ENCODE measurements at regions not wholly inside any gene's neighbourhood (a gene's known extent, or its start where the extent isn't known, plus 50 kb on each side); places are given as distances from the start of the nearest gene placed in this dataset.
A peak's percentile ranks its signal among the peaks of the same experiment; 100 is the strongest.
"Not testable (repeated sequence)": the region's sequence is repeated elsewhere in the genome, so short reads cannot be mapped to it uniquely, and the experiment has no call there.

DNA sequence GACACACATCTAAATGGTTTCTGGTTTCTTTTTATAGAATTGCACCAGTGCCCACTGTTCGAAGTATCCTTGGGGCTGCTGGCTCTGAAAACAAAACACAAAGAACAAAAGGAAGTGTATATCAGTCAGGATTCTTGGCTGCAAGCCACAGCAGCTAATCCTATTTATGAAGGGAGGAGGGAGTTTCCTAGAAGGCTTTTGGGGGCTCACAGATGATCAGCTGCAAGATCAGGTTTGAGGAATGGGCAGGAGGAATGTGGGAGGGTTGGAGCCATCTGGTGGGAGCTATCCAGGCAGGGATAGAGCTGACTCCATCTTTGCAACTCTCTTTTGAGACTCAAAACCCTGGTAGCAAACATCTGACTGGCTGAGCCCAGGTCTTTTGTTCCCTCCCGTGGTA lies 118.3 kb upstream of the EEF2KMT start:
- peak; percentile 22 for DNase-seq (ENCODE audit: low spot score)

DNA sequence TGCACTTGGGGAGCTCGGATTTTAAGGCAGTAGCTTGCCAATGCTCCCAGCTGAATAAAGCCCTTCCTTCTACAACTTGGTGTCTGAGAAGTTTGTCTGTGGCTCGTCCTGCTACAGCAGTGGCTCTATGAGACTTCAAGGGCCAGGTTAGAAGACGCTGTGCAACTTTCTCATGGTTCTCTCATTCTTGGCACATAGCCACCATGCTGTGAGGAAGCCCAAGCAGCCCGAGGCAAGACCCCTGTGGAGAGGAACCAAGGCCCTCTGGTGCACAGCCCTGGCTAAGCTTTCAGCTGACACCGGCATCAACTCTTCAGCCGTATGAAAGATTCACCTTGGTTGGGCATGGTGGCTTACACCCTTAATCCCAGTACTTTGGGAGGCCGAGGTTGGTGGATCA lies 116.9 kb upstream of the EEF2KMT start:
- DNase-seq (ENCODE audit: low spot score): no peak

DNA sequence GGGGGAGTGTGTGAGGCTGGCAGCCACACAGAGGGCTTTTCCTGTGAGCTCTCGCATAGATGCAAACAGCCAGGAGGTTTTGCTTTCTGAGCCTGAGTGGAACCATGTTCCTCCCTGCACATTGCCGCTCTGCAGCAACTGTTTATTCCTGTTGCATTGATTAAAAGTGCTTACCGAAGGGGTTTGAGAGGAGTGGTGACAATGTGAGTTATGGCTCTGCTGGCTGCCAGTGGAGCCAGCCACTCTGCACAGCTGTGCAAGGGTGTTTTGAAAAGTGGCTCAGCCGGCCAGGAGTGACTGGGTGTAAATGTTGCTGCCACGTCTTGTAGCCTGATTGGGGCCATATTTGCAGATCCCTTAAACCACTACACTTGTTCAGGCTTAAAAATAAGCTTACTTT lies 114.9 kb upstream of the EEF2KMT start:
- DNase-seq (ENCODE audit: low spot score): not testable (repeated sequence)

DNA sequence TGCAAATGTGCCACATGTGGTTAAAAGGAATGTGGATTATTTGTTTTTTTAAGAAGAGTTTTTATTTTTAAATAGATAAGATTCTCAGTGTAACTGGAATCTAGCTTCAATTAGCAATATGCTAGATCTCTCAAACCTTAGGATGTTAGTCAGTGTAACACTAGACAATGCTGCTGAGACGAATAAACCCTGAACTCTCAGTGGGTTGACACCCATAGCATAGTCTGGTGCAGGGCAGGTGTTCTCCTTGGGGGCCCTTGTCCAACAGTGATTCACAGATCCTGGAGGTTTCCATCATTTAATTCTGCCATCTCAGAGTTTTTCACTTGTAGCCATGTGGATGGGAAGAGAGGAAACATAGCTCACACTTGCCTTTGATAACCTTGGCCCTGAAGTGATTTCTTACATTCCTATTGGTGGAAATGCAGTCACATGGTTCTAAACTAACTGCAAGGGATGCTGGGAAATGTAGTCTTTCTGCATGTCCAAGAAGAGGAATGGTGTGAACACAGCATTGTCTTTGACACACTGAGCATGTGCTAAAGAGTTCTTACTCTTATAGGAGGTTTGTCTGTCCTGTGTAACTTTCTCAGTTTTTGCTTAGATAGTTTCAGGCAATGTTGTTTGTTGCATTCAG lies 110.4 kb upstream of the EEF2KMT start:
- DNase-seq (ENCODE audit: low spot score): peak; percentile 42

DNA sequence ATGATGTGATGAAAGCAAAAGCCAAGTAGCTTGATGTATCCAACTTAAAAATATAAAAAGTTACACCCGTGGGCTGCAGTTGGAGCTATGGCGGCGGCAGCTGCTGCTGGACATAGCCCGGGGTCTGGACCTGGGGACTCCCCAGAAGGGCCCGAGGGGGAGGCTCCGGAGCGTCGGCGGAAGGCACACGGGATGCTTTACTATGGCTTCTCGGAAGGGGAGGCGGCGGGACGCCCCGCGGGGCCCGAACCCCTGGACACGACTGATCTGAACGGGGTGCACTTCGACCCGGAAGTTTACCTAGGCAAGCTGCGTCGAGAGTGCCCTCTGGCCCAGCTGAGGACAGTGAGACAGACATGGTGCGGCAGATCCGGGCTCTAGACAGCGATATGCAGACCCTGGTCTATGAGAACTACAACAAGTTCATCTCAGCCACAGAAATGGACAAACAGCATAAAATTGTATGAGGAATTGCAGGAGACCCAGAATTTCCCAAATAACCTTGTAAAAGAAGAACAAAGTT lies 109.5 kb upstream of the EEF2KMT start:
- DNase-seq (ENCODE audit: low spot score): no peak

DNA sequence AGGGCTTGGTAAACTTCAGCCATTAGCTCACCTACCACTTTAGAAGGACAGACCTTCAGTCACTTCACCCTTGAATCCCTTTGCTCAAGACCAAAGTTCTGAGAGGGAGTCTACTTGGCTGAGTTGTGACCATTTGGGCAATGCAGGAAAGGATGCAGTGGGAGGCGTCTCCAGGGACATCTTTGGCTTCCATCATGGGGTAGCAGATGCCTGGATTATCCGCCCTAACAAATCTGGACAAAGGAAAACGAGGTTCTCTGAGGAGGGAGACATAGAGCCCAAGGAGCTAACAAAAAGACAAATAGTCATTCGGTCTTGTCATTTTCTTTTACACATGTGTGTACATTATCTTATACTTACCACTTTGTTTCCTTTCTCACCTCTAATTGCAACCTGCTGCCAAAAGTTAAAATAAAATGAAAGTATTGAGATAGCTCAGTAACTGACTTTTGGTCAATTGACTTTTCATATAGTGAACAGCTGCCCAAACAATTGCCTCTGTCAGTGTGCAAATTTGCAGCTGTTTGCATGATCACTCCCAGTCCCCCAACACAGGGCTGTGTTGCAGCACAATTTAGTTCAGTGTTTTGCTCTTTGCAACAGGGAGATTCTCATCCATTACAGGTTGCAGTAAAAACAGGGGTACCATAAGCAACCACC lies 108.9 kb upstream of the EEF2KMT start:
- DNase-seq (ENCODE audit: low spot score): peak; percentile 20

DNA sequence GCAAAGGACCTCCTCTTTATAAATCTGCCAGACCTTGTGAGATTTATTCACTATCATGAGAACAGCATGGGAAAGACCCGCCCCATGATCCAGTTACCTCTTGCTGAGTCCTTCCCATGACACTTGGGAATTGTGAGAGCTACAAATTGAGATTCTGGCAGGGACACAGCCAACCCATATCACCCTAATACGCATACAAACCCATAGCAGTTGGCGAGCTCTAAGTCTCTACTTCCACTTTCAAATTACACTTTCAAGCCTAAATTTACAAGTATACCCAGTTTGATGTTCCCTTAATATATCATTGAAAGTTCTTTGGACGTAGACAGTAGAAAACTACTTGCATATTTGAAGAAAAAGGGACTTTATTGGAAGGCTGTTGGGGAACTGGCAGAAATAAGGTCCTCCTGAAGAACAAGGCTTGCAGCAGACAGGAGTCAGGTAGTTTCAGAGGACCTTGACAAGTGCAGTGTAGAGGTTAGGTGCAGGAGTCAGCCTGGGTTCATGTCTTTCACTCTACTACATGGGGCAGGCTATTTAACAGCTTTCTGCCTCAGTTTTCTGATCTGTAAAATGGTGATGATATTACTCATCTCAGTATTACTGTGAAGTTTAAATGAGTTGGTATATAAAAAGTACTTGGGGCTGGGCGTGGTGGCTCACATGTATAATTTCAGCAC lies 107.9 kb upstream of the EEF2KMT start:
- DNase-seq (ENCODE audit: low spot score): no peak

DNA sequence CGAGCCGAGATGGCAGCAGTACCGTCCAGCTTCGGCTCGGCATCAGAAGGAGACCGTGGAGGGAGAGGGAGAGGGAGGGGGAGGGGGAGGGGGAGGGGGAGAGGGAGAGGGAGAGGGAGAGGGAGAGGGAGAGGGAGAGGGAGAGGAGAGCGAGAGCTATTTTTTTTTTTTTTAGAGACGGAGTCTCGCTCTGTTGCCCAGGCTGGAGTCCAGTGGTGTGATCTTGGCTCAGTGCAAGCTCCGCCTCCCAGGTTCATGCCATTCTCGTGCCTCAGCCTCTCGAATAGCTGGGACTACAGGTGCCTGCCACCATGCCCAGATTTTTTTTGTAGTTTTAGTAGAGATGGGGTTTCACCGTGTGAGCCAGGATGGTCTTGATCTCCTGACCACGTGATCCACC lies 106.1 kb upstream of the EEF2KMT start:
- not testable (repeated sequence) for DNase-seq (ENCODE audit: low spot score)

DNA sequence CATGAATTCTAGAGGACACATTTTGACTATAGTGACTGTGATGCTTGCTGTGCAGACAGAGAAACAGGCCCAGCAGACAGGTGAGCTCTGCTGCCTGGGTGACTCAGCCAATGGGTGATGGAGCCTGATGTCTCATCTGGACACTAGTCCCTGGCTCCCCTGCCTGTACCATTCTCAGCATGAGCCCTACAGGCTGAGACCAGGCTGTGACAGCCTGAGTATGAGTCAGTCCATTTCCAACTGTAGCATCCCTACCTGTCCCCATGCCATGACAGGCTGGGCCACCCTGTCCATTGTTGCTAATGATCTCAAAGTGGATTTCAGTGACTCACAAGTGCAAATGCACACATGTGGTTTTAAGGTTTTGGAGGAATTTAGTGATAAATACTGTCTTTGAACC lies 102.5 kb upstream of the EEF2KMT start:
- DNase-seq (ENCODE audit: low spot score): no peak

DNA sequence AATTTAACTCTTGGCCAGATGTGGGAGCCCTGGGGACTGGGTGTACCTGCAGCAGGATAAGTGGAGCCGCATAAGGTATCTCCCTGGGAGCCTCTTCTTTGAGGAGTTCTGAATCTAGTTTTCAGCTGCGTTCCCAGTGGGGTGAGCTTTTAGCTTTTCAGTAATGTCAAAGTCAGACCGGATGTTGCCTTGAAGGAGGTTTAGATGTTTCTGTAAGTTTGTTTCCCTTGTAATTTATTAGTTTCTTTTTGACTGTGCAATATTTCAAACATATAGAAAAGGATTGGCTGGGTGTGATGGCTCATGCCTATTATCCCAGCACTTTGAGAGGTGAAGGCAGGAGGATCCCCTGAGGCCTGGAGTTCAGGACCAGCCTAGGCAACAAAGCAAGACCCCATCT lies 98.6 kb upstream of the EEF2KMT start:
- DNase-seq (ENCODE audit: low spot score): no peak

DNA sequence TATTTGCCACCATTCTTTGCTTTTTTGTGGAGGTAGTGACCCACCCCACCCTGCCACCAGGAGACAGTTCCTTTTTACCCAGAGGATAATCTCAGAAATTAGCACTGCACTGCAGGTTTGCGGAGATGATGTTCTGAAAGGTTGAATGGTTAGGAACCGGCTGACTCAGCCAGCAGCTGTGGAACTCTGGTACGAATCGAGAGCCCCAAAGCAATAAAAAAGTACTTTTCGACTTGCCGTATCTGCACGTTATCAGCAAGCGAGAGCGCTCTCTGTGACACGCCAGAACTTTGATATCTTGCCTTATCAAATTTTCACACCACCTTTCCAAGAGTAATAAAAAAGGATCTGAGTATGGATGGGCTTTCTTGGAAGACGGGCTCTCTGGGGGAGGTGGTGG lies 96.3 kb upstream of the EEF2KMT start:
- no peak for DNase-seq (ENCODE audit: low spot score)

DNA sequence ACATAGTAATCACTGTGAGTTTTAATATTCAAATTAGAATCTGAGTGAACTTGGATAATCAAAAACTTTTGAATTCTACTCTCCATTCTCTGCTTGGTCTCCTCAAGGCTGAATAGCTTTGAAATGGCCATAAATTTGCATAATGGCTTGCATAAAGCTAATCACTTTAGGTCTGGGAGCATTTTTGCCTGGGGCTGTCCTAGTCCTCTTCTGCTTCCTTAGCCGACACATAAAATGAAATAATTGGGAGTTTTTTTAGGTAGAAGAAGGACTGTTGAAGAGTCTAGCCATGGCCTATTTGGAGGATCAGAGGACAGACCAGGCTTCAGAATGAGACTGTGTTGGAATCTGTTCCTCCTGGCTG lies 91.4 kb upstream of the EEF2KMT start:
- no peak for DNase-seq (ENCODE audit: low spot score)

DNA sequence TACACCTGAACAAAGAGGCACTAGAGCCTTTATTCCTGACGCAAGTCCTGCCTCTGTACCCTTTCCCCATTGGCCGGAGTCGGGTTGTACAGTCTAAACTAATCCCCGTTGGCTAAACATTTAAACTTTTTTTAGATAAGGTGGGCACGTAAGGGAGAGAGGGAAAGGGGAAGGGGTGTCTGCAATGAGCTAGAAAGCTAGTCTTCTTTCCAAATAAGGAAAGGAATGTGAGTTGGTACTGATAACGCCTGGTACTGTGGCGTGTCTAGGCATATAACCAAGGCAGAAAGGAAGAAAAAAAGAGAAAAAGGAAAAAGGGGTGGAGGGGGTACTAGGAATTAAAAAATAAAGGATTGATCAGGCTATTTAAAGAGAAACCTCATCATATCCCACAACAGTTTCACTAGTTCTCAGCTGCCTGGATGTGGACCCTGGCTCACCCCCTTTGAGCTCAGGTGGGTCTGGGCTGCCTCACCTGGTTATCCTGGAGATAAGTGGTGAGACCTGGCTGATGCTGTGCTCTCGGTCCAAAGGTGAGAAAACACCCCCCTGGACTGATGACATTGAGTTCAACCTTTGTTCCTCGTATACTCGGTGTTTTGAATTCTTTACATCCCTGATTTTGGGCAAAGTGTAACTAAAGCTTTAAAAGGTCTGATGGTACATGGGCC lies 90.9 kb upstream of the EEF2KMT start:
- DNase-seq (ENCODE audit: low spot score): no peak

DNA sequence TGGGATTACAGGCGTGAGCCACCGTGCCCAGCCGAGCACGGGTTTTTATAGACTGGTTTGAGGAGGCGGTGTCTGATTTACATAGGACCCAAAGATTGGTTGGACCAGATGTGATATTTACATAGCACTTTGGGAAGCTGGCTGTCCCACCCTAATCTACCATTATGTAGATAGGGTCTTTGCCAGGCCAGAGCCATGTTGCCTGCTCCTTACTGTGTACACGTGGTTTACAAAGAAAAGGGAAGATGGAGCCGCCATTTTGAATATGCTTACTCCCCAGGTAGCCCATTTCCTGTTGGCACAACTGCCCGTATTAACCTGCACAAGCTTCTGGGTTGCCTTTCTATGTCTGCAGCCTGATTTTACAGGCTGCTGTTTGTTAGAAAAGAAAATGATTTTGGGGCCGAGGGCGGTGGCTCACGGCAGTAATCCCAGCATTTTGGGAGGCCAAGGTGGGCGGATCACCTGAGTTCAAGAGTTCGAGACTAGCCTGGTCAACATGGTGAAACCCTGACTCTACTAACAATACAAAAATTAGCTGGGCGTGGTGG lies 89.9 kb upstream of the EEF2KMT start:
- DNase-seq (ENCODE audit: low spot score): no peak

DNA sequence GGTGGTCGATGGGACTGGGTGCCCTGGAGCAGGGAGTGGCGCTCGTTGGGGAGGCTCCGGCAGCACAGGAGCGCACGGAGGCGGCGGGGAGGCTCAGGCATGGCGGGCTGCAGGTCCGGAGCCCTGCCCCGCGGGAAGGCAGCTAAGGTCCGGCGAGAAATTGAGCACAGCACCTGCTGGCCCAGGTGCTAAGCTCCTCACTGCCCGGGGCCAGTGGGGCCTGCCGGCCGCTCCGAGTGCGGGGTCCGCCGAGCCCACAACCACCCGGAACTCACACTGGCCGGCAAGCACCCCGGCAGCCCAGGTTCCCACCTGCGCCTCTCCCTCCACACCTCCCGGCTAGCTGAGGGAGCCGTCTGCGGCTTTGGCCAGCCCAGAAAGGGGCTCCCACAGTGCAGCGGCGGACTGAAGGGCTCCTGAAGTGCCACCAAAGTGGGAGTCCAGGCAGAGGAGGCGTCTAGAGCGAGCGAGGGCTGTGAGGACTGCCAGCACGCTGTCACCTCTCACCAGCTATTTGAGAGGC lies 88.8 kb upstream of the EEF2KMT start:
- DNase-seq (ENCODE audit: low spot score): no peak

DNA sequence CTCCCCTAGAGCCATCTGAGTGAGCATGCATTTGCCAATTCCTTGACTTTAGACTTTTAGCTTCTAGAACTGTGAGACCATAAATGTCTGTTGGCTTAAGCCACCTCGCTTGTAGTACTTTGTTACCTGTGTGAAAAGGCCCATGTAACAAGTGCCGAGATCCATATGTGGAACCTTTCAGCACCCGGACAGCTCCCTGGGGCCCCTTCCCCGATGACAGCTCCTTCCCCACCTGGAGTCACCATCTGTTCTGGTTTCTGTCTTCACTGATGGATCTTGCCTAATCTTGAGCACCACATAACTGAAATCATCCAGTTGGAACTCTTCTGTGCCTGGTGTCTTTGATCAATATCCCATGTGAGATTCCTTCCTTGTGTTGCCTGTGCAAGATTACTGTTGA lies 78.9 kb upstream of the EEF2KMT start:
- no peak for DNase-seq (ENCODE audit: low spot score)

DNA sequence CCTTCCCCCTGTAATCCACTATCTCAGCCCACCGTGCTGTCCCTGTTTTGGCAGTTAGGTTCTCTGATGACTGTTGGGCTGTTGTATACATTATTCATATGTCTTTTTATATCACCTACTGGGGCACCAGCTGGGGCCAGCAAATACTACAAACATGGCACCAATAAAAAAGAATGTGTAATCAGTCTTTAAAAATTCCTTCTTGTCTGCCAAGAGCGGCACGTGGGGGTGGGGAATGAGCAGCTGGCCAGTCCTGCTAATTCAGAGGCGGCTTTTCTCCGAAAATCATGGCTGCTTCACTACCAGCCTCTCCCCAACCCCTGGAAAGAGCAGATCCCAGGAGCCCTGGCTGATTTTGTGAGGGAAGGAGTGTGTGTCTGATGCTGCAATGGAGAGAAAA lies 77.7 kb upstream of the EEF2KMT start:
- peak; percentile 47 for DNase-seq (ENCODE audit: low spot score)

DNA sequence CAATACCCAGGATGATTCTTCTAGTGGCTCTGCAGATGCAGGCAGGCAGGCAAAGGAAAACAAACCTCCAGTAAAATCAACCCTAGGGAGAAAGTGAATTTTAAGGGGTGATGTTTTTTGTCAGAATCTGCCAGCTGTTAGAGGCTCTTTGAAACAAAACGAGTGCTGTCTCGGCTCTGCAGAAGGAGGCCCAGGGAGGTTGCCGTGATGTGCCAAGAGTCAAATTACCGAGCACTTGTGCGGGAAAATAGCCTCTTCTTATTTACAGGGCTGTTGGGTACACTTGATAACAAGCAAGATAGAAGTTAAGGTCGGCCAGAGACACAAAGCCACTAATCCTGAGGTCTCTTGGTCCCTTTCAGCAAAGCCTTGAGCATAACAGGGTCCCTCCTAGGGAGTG lies 68.9 kb upstream of the EEF2KMT start:
- no peak for DNase-seq (ENCODE audit: low spot score)

DNA sequence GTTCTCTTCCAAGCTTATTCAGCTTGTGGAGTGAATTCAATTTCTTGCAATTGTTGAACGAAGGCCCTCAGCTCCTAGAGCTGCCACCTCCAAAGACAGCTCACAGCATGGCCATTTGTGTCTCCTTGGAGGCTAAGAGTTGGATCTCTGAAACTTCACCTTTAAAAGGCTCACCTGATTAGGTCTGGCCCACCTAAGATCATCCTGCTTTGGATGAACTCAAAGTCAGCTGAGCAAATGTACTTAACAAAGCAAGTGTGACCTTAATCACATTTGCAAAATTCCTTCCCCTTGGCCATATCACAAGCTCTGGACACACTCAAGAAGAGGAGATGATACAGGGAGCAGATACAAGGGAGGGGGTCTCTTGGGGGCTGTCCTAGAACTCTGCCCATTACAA lies 67.8 kb upstream of the EEF2KMT start:
- DNase-seq (ENCODE audit: low spot score): not testable (repeated sequence)

DNA sequence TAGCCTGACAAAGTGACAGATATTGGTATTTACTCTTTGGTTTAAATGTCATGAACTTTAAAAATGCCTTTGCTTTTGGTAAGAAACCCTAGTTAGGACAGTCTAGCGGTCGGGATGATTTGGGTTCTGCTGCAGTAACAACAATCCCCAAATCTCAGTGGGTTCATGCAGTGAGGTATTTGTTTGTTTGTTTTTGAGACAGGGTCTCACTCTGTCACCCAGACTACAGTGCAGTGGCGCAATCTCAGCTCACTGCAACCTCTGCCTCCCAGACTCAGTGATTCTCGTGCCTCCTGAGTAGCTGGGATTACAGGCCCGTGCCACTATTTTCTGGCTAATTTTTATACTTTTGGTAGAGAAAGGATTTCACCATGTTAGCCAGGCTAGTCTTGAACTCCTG lies 65.2 kb upstream of the EEF2KMT start:
- not testable (repeated sequence) for DNase-seq (ENCODE audit: low spot score)

DNA sequence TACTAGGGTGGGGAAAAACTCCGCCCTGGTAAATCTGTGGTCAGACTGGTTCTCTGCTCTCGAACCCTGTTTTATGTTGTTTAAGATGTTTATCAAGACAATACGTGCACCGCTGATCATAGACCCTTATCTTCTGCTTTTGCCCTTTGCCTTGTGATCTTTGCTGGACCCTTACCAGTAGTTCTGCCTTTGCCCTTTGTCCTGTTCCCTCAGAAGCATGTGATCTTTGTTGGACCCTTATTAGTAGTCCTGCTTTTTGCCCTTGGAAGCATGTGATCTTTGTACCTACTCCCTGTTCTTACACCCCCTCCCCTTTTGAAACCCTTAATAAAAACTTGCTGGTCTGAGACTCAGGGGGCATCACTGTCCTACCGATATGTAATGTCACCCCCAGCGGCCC lies 64.3 kb upstream of the EEF2KMT start:
- DNase-seq (ENCODE audit: low spot score): not testable (repeated sequence)

DNA sequence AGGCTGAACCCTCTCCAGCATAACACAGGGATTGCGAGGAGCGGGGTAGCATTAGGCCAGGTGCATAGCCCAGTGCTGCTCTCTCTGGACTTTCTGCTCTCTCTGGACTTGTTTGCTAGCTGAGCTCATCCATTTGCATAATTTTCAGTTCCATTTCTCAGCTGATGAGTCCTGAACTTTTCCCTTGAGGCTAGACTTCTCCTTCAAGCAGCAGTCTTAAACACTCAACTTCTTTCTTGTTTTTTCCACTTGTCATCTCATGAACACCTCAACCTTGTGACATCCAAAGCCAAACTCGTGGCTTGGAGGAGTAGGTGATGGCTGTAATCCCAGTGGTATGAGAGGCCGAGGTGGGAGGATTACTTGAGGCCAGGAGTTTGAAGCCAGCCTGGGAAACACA lies 62.4 kb upstream of the EEF2KMT start:
- not testable (repeated sequence) for DNase-seq (ENCODE audit: low spot score)

Measured in Ammon's horn (tissue), 1 donor.